ENCODE measurements at regions not wholly inside any gene's neighbourhood (a gene's known extent, or its start where the extent isn't known, plus 50 kb on each side); places are given as distances from the start of the nearest gene placed in this dataset.
"Not testable (repeated sequence)": the region's sequence is repeated elsewhere in the genome, so short reads cannot be mapped to it uniquely, and the experiment has no call there.

- Histone ChIP-seq H3K4me1 (peaks cover 0 to 7% (median 0%) of the 10 kb centered on the region in 4 donors), H3K4me3 (no peak overlapping the region), H3K9me3 (no peaks in the 10 kb centered on the region), H3K36me3 (no peaks in the 10 kb centered on the region), H3K27ac (no peak overlapping the region), H3K27me3 (no peaks in the 10 kb centered on the region)
- DNase-seq (ENCODE audit: low spot score in 2 of 2), result no peak
- WGBS, 2 donors, result 15 to 16% methylated on average over 3 of the region's 3 CpGs
- TF ChIP-seq EP300 (IDR thresholded peaks at IDR 0.05) (no peak), POLR2A (IDR thresholded peaks at IDR 0.05) (no peak), CTCF (IDR thresholded peaks at IDR 0.05) (no peak)
Observed at GRCh38 chr9:106228861-106229260, 534.5 kb downstream of the TMEM38B start.

- no peak for TF ChIP-seq CTCF (IDR thresholded peaks at IDR 0.05)
- TF ChIP-seq POLR2A (IDR thresholded peaks at IDR 0.05), result no peak
- no peak for TF ChIP-seq EP300 (IDR thresholded peaks at IDR 0.05)
- H3K4me3 ChIP-seq, result no peak overlapping the region
- no peaks in the 10 kb centered on the region for H3K27me3 ChIP-seq
- peaks cover 0 to 6% (median 0%) of the 10 kb centered on the region in 4 donors for H3K9me3 ChIP-seq
- no peaks in the 10 kb centered on the region for H3K4me1 ChIP-seq
- no peaks in the 10 kb centered on the region for H3K36me3 ChIP-seq
- DNase-seq (ENCODE audit: low spot score in 2 of 2), result no peak
- H3K27ac ChIP-seq, result no peak overlapping the region
Observed at GRCh38 chr9:106233116-106233515, 538.8 kb downstream of the TMEM38B start.

- H3K4me1 ChIP-seq; DNase-seq (ENCODE audit: low spot score in 2 of 2); H3K36me3 ChIP-seq; H3K27ac ChIP-seq; H3K4me3 ChIP-seq; H3K27me3 ChIP-seq: not testable (repeated sequence)
- 96 to 97% methylated on average over 10 of the region's 10 CpGs for WGBS, 2 donors
- H3K9me3 ChIP-seq, result peaks cover 0 to 10% (median 0%) of the 10 kb centered on the region in 4 donors
Observed at GRCh38 chr9:106260908-106261307, 566.6 kb downstream of the TMEM38B start.

GRCh38 chr9:106277966-106278365 is 583.6 kb downstream of the TMEM38B start:
- TF ChIP-seq POLR2A (IDR thresholded peaks at IDR 0.05) (no peak), EP300 (IDR thresholded peaks at IDR 0.05) (no peak), CTCF (IDR thresholded peaks at IDR 0.05) (no peak)
- no peak for DNase-seq (ENCODE audit: low spot score in 2 of 2)

GRCh38 chr9:106283769-106284168 is 579.2 kb upstream of the ZNF462 start:
- TF ChIP-seq POLR2A (IDR thresholded peaks at IDR 0.05) (no peak), EP300 (IDR thresholded peaks at IDR 0.05) (no peak), CTCF (IDR thresholded peaks at IDR 0.05) (no peak)
- H3K4me1 ChIP-seq, result peaks cover 0 to 21% (median 0%) of the 10 kb centered on the region in 4 donors
- no peak overlapping the region for H3K4me3 ChIP-seq
- no peak overlapping the region for H3K27ac ChIP-seq
- H3K36me3 ChIP-seq, result no peaks in the 10 kb centered on the region
- no peak for DNase-seq (ENCODE audit: low spot score in 2 of 2)
- no peaks in the 10 kb centered on the region for H3K27me3 ChIP-seq
- no peaks in the 10 kb centered on the region for H3K9me3 ChIP-seq
- WGBS, 2 donors, result 50 to 51% methylated on average over 5 of the region's 5 CpGs

More at GRCh38 chr9:106277966-106278365, 583.6 kb downstream of the TMEM38B start:
- Histone ChIP-seq H3K27me3 (no peaks in the 10 kb centered on the region), H3K36me3 (no peaks in the 10 kb centered on the region), H3K4me1 (no peaks in the 10 kb centered on the region), H3K27ac (peak overlapping the region in 2 of 4 donors; percentile 2 to 68), H3K9me3 (peaks cover 0 to 8% (median 0%) of the 10 kb centered on the region in 4 donors), H3K4me3 (no peak overlapping the region)
- 39 to 53% methylated on average over 6 of the region's 6 CpGs for WGBS, 2 donors

GRCh38 chr9:106284296-106284695 is 578.7 kb upstream of the ZNF462 start:
- Histone ChIP-seq H3K9me3 (no peaks in the 10 kb centered on the region), H3K27ac (no peak overlapping the region), H3K27me3 (no peaks in the 10 kb centered on the region), H3K4me3 (no peak overlapping the region), H3K36me3 (no peaks in the 10 kb centered on the region), H3K4me1 (peaks cover 0 to 21% (median 0%) of the 10 kb centered on the region in 4 donors)
- 70 to 76% methylated on average over 4 of the region's 4 CpGs for WGBS, 2 donors
- TF ChIP-seq CTCF (IDR thresholded peaks at IDR 0.05) (no peak), POLR2A (IDR thresholded peaks at IDR 0.05) (no peak), EP300 (IDR thresholded peaks at IDR 0.05) (no peak)
- no peak for DNase-seq (ENCODE audit: low spot score in 2 of 2)
